GM23248 (cell line): ENCODE measurements at regions not wholly inside any gene's neighbourhood (a gene's known extent, or its start where the extent isn't known, plus 50 kb on each side); places are given as distances from the start of the nearest gene placed in this dataset. TPM values are rescaled to one million over a fixed set of nuclear protein-coding genes. Genes with fewer than 3 reads are reported as not detected.

ENCODE experiments used
- small RNA-seq: library from RNA; depleted of rRNA; stranded (forward); fragments of <200 nt; gene quantifications from one replicate; pipeline ENCODE3, GENCODE V24; 2014; ENCODE audit warnings: low read depth, low replicate concordance

Small RNAs in the stretch of these regions (small RNA-seq; reads per million reads assigned to genes)
- not detected for gene RF00004
